Breast epithelium (tissue), 4 donors: ENCODE measurements at regions not wholly inside any gene's neighbourhood (a gene's known extent, or its start where the extent isn't known, plus 50 kb on each side); places are given as distances from the start of the nearest gene placed in this dataset.

ENCODE experiments used
- DNase-seq, 2 donors: peaks; one replicate each; pipeline ENCODE4 v3.0.0-alpha.2; 2019; ENCODE audit warnings: low spot score in 2 of 2
- H3K27ac ChIP-seq, 2 donors: fragments of 200-600 bp; sonication (generic) in 1 of 2; one replicate each; pipeline ENCODE4 v1.5.1; 2016 to 2019; ENCODE audit warnings: mild to moderate bottlenecking in 1 of 2
- H3K27me3 ChIP-seq, 2 donors: fragments of 200-600 bp; sonication (generic) in 1 of 2; one replicate each; pipeline versions ENCODE4 v1.5.1 to v1.6.0; 2017 to 2019; ENCODE audit warnings: control low read depth in 1 of 2, mild to moderate bottlenecking in 1 of 2
- H3K36me3 ChIP-seq: fragments of 200-600 bp; one replicate; pipeline ENCODE4 v1.5.1; 2019
- H3K4me1 ChIP-seq, 2 donors: fragments of 200-600 bp; sonication (generic); one replicate each; pipeline ENCODE4 v1.5.1; 2016 to 2019; ENCODE audit warnings: control low read depth in 1 of 2
- H3K4me3 ChIP-seq, 3 donors: fragments of 200-600 bp; sonication (generic); 1 replicate in 2 of 3; 2 replicates in 1 of 3; pipeline ENCODE4 v1.5.1; 2016 to 2019; ENCODE audit warnings: mild to moderate bottlenecking in 3 of 3, moderate library complexity in 2 of 3
- H3K9me3 ChIP-seq, 2 donors: fragments of 200-600 bp; sonication (generic) in 1 of 2; one replicate each; pipeline ENCODE4 v1.5.1; 2016 to 2019; ENCODE audit warnings: control low read depth in 1 of 2
- CTCF ChIP-seq, 3 donors: fragments of 450-650 bp; IDR thresholded peaks; one replicate each; pipeline ENCODE4 v1.5.1; 2016 to 2017; ENCODE audit warnings: antibody characterized with exemption in 3 of 3, mild to moderate bottlenecking in 3 of 3, moderate library complexity in 3 of 3
- POLR2A ChIP-seq: fragments of 450-650 bp; IDR thresholded peaks from one replicate; pipeline ENCODE4 v1.6.1; 2016; ENCODE audit warnings: antibody characterized with exemption, mild to moderate bottlenecking, moderate library complexity
- POLR2AphosphoS5 ChIP-seq, 3 donors: sonication (generic); formaldehyde crosslinking; IDR thresholded peaks; one replicate each; pipeline ENCODE4 v1.6.1; 2017; ENCODE audit warnings: antibody characterized with exemption in 3 of 3
- intact Hi-C: fragments of 100-400 bp; cut with DNase I; formaldehyde crosslinking; loops from one replicate; pipeline ENCODE4 v1.15.1; 2023; ENCODE audit warnings: low total_unique reads

- Histone ChIP-seq H3K27ac (no peak overlapping the region), H3K4me1 (no peaks in the 10 kb centered on the region), H3K27me3 (no peaks in the 10 kb centered on the region), H3K4me3 (no peak overlapping the region), H3K36me3 (no peaks in the 10 kb centered on the region), H3K9me3 (peaks cover 0 to 10% of the 10 kb centered on the region in 2 donors)
- TF ChIP-seq POLR2AphosphoS5 (IDR thresholded peaks at IDR 0.05) (no peak), POLR2A (no peak), CTCF (IDR thresholded peaks at IDR 0.05) (no peak)
- DNase-seq: no peak
- intact Hi-C loops: no loop called here
These were observed 697.4 kb downstream of the CBLN2 start for GRCh38 chr18:71846716-71847115.

GRCh38 chr18:71844814-71845213 is 699.3 kb downstream of the CBLN2 start:
- H3K36me3 ChIP-seq: no peaks in the 10 kb centered on the region
- no peak overlapping the region for H3K4me3 ChIP-seq
- intact Hi-C loops: no loop called here
- H3K9me3 ChIP-seq: peaks cover 0 to 10% of the 10 kb centered on the region in 2 donors
- DNase-seq: no peak
- no peaks in the 10 kb centered on the region for H3K4me1 ChIP-seq
- no peak overlapping the region for H3K27ac ChIP-seq
- H3K27me3 ChIP-seq: no peaks in the 10 kb centered on the region
- TF ChIP-seq POLR2AphosphoS5 (IDR thresholded peaks at IDR 0.05) (no peak), POLR2A (no peak), CTCF (IDR thresholded peaks at IDR 0.05) (no peak)

GRCh38 chr18:71842666-71843065 is 701.5 kb downstream of the CBLN2 start:
- intact Hi-C loops: no loop called here
- TF ChIP-seq POLR2A (no peak), CTCF (IDR thresholded peaks at IDR 0.05) (no peak), POLR2AphosphoS5 (IDR thresholded peaks at IDR 0.05) (no peak)
- no peaks in the 10 kb centered on the region for H3K36me3 ChIP-seq

GRCh38 chr18:71837547-71837946 is 706.6 kb downstream of the CBLN2 start:
- Histone ChIP-seq H3K27me3 (no peaks in the 10 kb centered on the region), H3K4me1 (no peaks in the 10 kb centered on the region), H3K9me3 (no peaks in the 10 kb centered on the region), H3K36me3 (peaks cover 3% of the 10 kb centered on the region), H3K27ac (no peak overlapping the region), H3K4me3 (no peak overlapping the region)
- intact Hi-C loops: no loop called here
- no peak for DNase-seq
- TF ChIP-seq CTCF (IDR thresholded peaks at IDR 0.05): no peak
- no peak for TF ChIP-seq POLR2A
- no peak for TF ChIP-seq POLR2AphosphoS5 (IDR thresholded peaks at IDR 0.05)

More at GRCh38 chr18:71842666-71843065, 701.5 kb downstream of the CBLN2 start:
- H3K4me3 ChIP-seq: no peak overlapping the region
- no peaks in the 10 kb centered on the region for H3K4me1 ChIP-seq
- no peaks in the 10 kb centered on the region for H3K9me3 ChIP-seq
- DNase-seq: no peak
- H3K27me3 ChIP-seq: no peaks in the 10 kb centered on the region
- no peak overlapping the region for H3K27ac ChIP-seq

GRCh38 chr18:71832946-71833617 is 711.1 kb downstream of the CBLN2 start:
- Histone ChIP-seq H3K4me3 (no peak overlapping the region), H3K27me3 (no peaks in the 10 kb centered on the region), H3K4me1 (no peaks in the 10 kb centered on the region), H3K36me3 (peaks cover 3% of the 10 kb centered on the region), H3K27ac (no peak overlapping the region), H3K9me3 (no peaks in the 10 kb centered on the region)
- no peak for DNase-seq
- intact Hi-C loops: no loop called here
- TF ChIP-seq CTCF (IDR thresholded peaks at IDR 0.05) (no peak), POLR2AphosphoS5 (IDR thresholded peaks at IDR 0.05) (no peak), POLR2A (no peak)
